Right forelimb (tissue), 1 donor: ENCODE measurements at regions not wholly inside any gene's neighbourhood (a gene's known extent, or its start where the extent isn't known, plus 50 kb on each side); places are given as distances from the start of the nearest gene placed in this dataset.

ENCODE experiments used
- DNase-seq: peaks from one replicate; pipeline ENCODE4 v3.0.0-alpha.2; 2018

GRCh38 chr5:72615061-72615460 is 107.9 kb upstream of the ZNF366 start:
- DNase-seq = no peak

GRCh38 chr5:72613515-72613914 is 106.3 kb upstream of the ZNF366 start:
- DNase-seq = no peak

GRCh38 chr5:72612810-72613209 is 105.6 kb upstream of the ZNF366 start:
- no peak for DNase-seq

GRCh38 chr5:72611118-72611730 is 104.0 kb upstream of the ZNF366 start:
- peak; percentile 75 for DNase-seq

GRCh38 chr5:72608926-72609325 is 101.7 kb upstream of the ZNF366 start:
- no peak for DNase-seq

GRCh38 chr5:72608297-72608696 is 101.1 kb upstream of the ZNF366 start:
- DNase-seq = peak; percentile 80

- DNase-seq = no peak
These were observed 100.2 kb upstream of the ZNF366 start for GRCh38 chr5:72607381-72607780.

GRCh38 chr5:72606525-72606924 is 99.3 kb upstream of the ZNF366 start:
- no peak for DNase-seq

- no peak for DNase-seq
These were observed 98.4 kb upstream of the ZNF366 start for GRCh38 chr5:72605632-72606031.

- DNase-seq = no peak
These were observed 97.6 kb upstream of the ZNF366 start for GRCh38 chr5:72604798-72605154.

GRCh38 chr5:72604111-72604797 is 97.0 kb upstream of the ZNF366 start:
- no peak for DNase-seq

GRCh38 chr5:72602696-72603685 is 95.8 kb upstream of the ZNF366 start:
- DNase-seq = no peak

GRCh38 chr5:72601861-72602260 is 94.7 kb upstream of the ZNF366 start:
- no peak for DNase-seq

- DNase-seq = no peak
These were observed 93.3 kb upstream of the ZNF366 start for GRCh38 chr5:72600391-72600981.

GRCh38 chr5:72599519-72600370 is 92.5 kb upstream of the ZNF366 start:
- DNase-seq = no peak

- DNase-seq = no peak
These were observed 91.8 kb upstream of the ZNF366 start for GRCh38 chr5:72599065-72599433.

- no peak for DNase-seq
These were observed 91.3 kb upstream of the ZNF366 start for GRCh38 chr5:72598401-72599064.

GRCh38 chr5:72597456-72597948 is 90.3 kb upstream of the ZNF366 start:
- no peak for DNase-seq

- no peak for DNase-seq
These were observed 89.7 kb upstream of the ZNF366 start for GRCh38 chr5:72596956-72597355.

- DNase-seq = no peak
These were observed 81.4 kb upstream of the ZNF366 start for GRCh38 chr5:72588640-72589039.

GRCh38 chr5:72587661-72588308 is 80.6 kb upstream of the ZNF366 start:
- DNase-seq = no peak
